ENCODE measurements at regions not wholly inside any gene's neighbourhood (a gene's known extent, or its start where the extent isn't known, plus 50 kb on each side); places are given as distances from the start of the nearest gene placed in this dataset.
"Not testable (repeated sequence)": the region's sequence is repeated elsewhere in the genome, so short reads cannot be mapped to it uniquely, and the experiment has no call there.

GRCh38 chr15:30730633-30731032, 104.7 kb downstream of the ARHGAP11B start:
- not testable (repeated sequence) for H3K9ac ChIP-seq (ENCODE audit: low read depth, low read length, poor library complexity, severe bottlenecking); H3K4me3 ChIP-seq (ENCODE audit: low read length, poor library complexity, severe bottlenecking); H4K20me1 ChIP-seq (ENCODE audit: insufficient read depth, low read length, poor library complexity, severe bottlenecking); H3K4me2 ChIP-seq (ENCODE audit: low read depth, low read length, poor library complexity, severe bottlenecking); H3K4me1 ChIP-seq (ENCODE audit: insufficient read depth, low read length, poor library complexity, severe bottlenecking); H3K79me2 ChIP-seq (ENCODE audit: insufficient read depth, low read length); H3K9me2 ChIP-seq (replicated peaks; ENCODE audit: low read depth, low read length); H3K9me3 ChIP-seq (ENCODE audit: insufficient read depth, low read depth, low read length); H2AFZ ChIP-seq (ENCODE audit: low read length); H3K27me3 ChIP-seq (ENCODE audit: insufficient read depth, low read length, poor library complexity, severe bottlenecking); H3F3A ChIP-seq (ENCODE audit: low read depth)
- peaks cover 91% of the 10 kb centered on the region for H3K36me3 ChIP-seq (ENCODE audit: insufficient read depth, low read length)

DNA sequence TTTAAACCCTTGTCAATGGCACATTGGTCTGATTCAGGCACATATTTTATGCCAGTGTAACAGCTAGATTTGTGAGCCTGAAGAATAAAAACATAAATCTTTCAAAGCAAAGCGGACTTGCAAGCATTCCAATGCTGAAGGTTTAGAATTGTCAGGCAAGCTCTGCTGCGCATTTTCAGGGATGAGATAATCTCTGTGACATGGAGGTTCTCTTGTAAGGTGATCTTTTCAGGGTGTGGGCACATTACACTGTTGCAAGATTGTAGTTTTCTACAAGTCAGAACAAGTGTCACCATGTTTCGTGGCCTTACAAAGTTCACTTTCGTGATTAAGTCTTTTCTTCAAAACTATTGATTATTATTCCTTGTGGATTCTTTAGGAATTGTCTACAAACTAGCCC, 106.2 kb downstream of the ARHGAP11B start:
- H3K9me3 ChIP-seq (ENCODE audit: insufficient read depth, low read depth, low read length); H3K4me1 ChIP-seq (ENCODE audit: insufficient read depth, low read length, poor library complexity, severe bottlenecking): not testable (repeated sequence)
- peaks cover 91% of the 10 kb centered on the region for H3K36me3 ChIP-seq (ENCODE audit: insufficient read depth, low read length)

GRCh38 chr15:30735884-30736564, 110.1 kb downstream of the ARHGAP11B start:
- H2AFZ ChIP-seq (ENCODE audit: low read length); H3K4me2 ChIP-seq (ENCODE audit: low read depth, low read length, poor library complexity, severe bottlenecking); H4K20me1 ChIP-seq (ENCODE audit: insufficient read depth, low read length, poor library complexity, severe bottlenecking); H3K9ac ChIP-seq (ENCODE audit: low read depth, low read length, poor library complexity, severe bottlenecking); H3K27me3 ChIP-seq (ENCODE audit: insufficient read depth, low read length, poor library complexity, severe bottlenecking); H3F3A ChIP-seq (ENCODE audit: low read depth); H3K9me3 ChIP-seq (ENCODE audit: insufficient read depth, low read depth, low read length); H3K4me3 ChIP-seq (ENCODE audit: low read length, poor library complexity, severe bottlenecking); H3K9me2 ChIP-seq (replicated peaks; ENCODE audit: low read depth, low read length); H3K4me1 ChIP-seq (ENCODE audit: insufficient read depth, low read length, poor library complexity, severe bottlenecking); H3K79me2 ChIP-seq (ENCODE audit: insufficient read depth, low read length): not testable (repeated sequence)
- peaks cover 70% of the 10 kb centered on the region for H3K36me3 ChIP-seq (ENCODE audit: insufficient read depth, low read length)

More for the DNA sequence above, 106.2 kb downstream of the ARHGAP11B start:
- H3K27me3 ChIP-seq (ENCODE audit: insufficient read depth, low read length, poor library complexity, severe bottlenecking); H3K9ac ChIP-seq (ENCODE audit: low read depth, low read length, poor library complexity, severe bottlenecking); H3F3A ChIP-seq (ENCODE audit: low read depth); H2AFZ ChIP-seq (ENCODE audit: low read length); H3K4me3 ChIP-seq (ENCODE audit: low read length, poor library complexity, severe bottlenecking); H3K9me2 ChIP-seq (replicated peaks; ENCODE audit: low read depth, low read length); H4K20me1 ChIP-seq (ENCODE audit: insufficient read depth, low read length, poor library complexity, severe bottlenecking); H3K79me2 ChIP-seq (ENCODE audit: insufficient read depth, low read length); H3K4me2 ChIP-seq (ENCODE audit: low read depth, low read length, poor library complexity, severe bottlenecking): not testable (repeated sequence)

DNA sequence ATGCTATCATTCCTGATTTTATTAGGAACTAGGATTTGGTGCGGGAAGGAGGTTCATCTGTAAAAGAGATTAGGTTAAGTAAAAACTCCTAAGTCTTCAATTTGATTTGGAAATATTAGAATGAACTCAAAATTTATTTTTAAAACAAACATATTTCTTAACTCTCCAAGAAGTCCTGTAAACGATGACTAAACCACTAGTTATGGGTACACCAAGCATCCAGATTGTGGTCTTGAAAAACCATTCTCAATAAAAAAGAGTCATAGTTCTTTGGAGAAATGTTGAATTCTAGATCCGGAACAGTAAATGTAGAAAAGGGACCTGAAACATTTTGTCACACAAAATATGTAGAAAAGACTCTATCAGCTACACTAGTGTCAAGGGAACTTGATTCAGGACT, 116.9 kb downstream of the ARHGAP11B start:
- H3K79me2 ChIP-seq (ENCODE audit: insufficient read depth, low read length); H3F3A ChIP-seq (ENCODE audit: low read depth); H3K4me1 ChIP-seq (ENCODE audit: insufficient read depth, low read length, poor library complexity, severe bottlenecking); H4K20me1 ChIP-seq (ENCODE audit: insufficient read depth, low read length, poor library complexity, severe bottlenecking); H3K4me2 ChIP-seq (ENCODE audit: low read depth, low read length, poor library complexity, severe bottlenecking); H3K9ac ChIP-seq (ENCODE audit: low read depth, low read length, poor library complexity, severe bottlenecking); H3K9me3 ChIP-seq (ENCODE audit: insufficient read depth, low read depth, low read length); H2AFZ ChIP-seq (ENCODE audit: low read length); H3K27me3 ChIP-seq (ENCODE audit: insufficient read depth, low read length, poor library complexity, severe bottlenecking); H3K4me3 ChIP-seq (ENCODE audit: low read length, poor library complexity, severe bottlenecking); H3K9me2 ChIP-seq (replicated peaks; ENCODE audit: low read depth, low read length): not testable (repeated sequence)
- peaks cover 40% of the 10 kb centered on the region for H3K36me3 ChIP-seq (ENCODE audit: insufficient read depth, low read length)

DNA sequence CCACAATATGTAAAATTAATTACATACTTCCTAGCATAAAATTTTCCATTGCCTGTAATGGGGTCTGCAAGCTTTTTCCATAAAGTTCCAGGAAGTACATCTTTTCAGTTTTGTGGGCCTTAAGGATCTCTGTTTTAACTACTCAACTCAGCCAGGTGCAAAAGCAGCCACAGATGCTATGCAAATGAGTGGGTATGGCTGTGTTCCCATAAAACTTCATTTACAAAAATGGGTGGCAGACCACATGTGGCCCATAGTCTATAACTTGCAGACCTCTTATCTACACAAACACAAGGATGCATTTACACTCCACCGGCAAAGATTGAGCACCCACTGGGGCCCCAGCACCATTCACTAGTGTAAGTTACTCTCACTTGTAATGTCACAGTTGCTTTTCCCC, 123.1 kb downstream of the ARHGAP11B start:
- H3K9me2 ChIP-seq (replicated peaks; ENCODE audit: low read depth, low read length); H4K20me1 ChIP-seq (ENCODE audit: insufficient read depth, low read length, poor library complexity, severe bottlenecking); H3K4me3 ChIP-seq (ENCODE audit: low read length, poor library complexity, severe bottlenecking); H3K9me3 ChIP-seq (ENCODE audit: insufficient read depth, low read depth, low read length); H3K9ac ChIP-seq (ENCODE audit: low read depth, low read length, poor library complexity, severe bottlenecking); H3K4me1 ChIP-seq (ENCODE audit: insufficient read depth, low read length, poor library complexity, severe bottlenecking); H3K27me3 ChIP-seq (ENCODE audit: insufficient read depth, low read length, poor library complexity, severe bottlenecking); H2AFZ ChIP-seq (ENCODE audit: low read length); H3K4me2 ChIP-seq (ENCODE audit: low read depth, low read length, poor library complexity, severe bottlenecking); H3K79me2 ChIP-seq (ENCODE audit: insufficient read depth, low read length); H3F3A ChIP-seq (ENCODE audit: low read depth): not testable (repeated sequence)
- peaks cover 65% of the 10 kb centered on the region for H3K36me3 ChIP-seq (ENCODE audit: insufficient read depth, low read length)

Data from Loucy (cell line).